ENCODE measurements at regions not wholly inside any gene's neighbourhood (a gene's known extent, or its start where the extent isn't known, plus 50 kb on each side); places are given as distances from the start of the nearest gene placed in this dataset.
A peak's percentile ranks its signal among the peaks of the same experiment; 100 is the strongest.

GRCh38 chr13:75196147-75196837, 285.7 kb downstream of the TBC1D4 start:
- peak; percentile 24 for DNase-seq (ENCODE audit: extremely low read depth, low read depth)
- TF ChIP-seq CTCF (IDR thresholded peaks at IDR 0.05; ENCODE audit: low read depth, low read length) = no peak

- TF ChIP-seq CTCF (IDR thresholded peaks at IDR 0.05; ENCODE audit: low read depth, low read length) = no peak
These were observed 286.3 kb downstream of the TBC1D4 start for GRCh38 chr13:75195495-75196146.

GRCh38 chr13:75194717-75195462, 287.1 kb downstream of the TBC1D4 start:
- DNase-seq (ENCODE audit: extremely low read depth, low read depth) = no peak
- no peak for TF ChIP-seq CTCF (IDR thresholded peaks at IDR 0.05; ENCODE audit: low read depth, low read length)

More at GRCh38 chr13:75195495-75196146, 286.3 kb downstream of the TBC1D4 start:
- DNase-seq (ENCODE audit: extremely low read depth, low read depth) = no peak

- TF ChIP-seq CTCF (IDR thresholded peaks at IDR 0.05; ENCODE audit: low read depth, low read length) = no peak
These were observed 295.6 kb downstream of the TBC1D4 start for GRCh38 chr13:75186379-75186778.

GRCh38 chr13:75181906-75182305, 300.1 kb downstream of the TBC1D4 start:
- TF ChIP-seq CTCF (IDR thresholded peaks at IDR 0.05; ENCODE audit: low read depth, low read length) = no peak
- DNase-seq (ENCODE audit: extremely low read depth, low read depth) = no peak

More at GRCh38 chr13:75186379-75186778, 295.6 kb downstream of the TBC1D4 start:
- DNase-seq (ENCODE audit: extremely low read depth, low read depth) = no peak

- no peak for TF ChIP-seq CTCF (IDR thresholded peaks at IDR 0.05; ENCODE audit: low read depth, low read length)
- DNase-seq (ENCODE audit: extremely low read depth, low read depth) = no peak
These were observed 301.0 kb downstream of the TBC1D4 start for GRCh38 chr13:75180805-75181455.

Data from AG09319 (cell line).